ENCODE measurements at regions not wholly inside any gene's neighbourhood (a gene's known extent, or its start where the extent isn't known, plus 50 kb on each side); places are given as distances from the start of the nearest gene placed in this dataset.

- TF ChIP-seq POLR2AphosphoS5 (IDR thresholded peaks at IDR 0.05): no peak
- TF ChIP-seq, protein P1, sequence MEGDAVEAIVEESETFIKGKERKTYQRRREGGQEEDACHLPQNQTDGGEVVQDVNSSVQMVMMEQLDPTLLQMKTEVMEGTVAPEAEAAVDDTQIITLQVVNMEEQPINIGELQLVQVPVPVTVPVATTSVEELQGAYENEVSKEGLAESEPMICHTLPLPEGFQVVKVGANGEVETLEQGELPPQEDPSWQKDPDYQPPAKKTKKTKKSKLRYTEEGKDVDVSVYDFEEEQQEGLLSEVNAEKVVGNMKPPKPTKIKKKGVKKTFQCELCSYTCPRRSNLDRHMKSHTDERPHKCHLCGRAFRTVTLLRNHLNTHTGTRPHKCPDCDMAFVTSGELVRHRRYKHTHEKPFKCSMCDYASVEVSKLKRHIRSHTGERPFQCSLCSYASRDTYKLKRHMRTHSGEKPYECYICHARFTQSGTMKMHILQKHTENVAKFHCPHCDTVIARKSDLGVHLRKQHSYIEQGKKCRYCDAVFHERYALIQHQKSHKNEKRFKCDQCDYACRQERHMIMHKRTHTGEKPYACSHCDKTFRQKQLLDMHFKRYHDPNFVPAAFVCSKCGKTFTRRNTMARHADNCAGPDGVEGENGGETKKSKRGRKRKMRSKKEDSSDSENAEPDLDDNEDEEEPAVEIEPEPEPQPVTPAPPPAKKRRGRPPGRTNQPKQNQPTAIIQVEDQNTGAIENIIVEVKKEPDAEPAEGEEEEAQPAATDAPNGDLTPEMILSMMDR (IDR thresholded peaks at IDR 0.05): no peak
Observed at GRCh38 chr2:198382811-198383210, 578.4 kb downstream of the PLCL1 start.

All from suprapubic skin (tissue), 3 donors.